DOHH2 (cell line): ENCODE measurements at regions not wholly inside any gene's neighbourhood (a gene's known extent, or its start where the extent isn't known, plus 50 kb on each side); places are given as distances from the start of the nearest gene placed in this dataset.

Experiments used
- EZH2phosphoT487 ChIP-seq: fragments of 200-600 bp; sonication (generic); IDR thresholded peaks from 2 replicates; pipeline ENCODE4 v1.6.1; 2017; ENCODE audit warnings: borderline replicate concordance, mild to moderate bottlenecking, antibody characterized with exemption, low read length, moderate library complexity, mixed read lengths
- TF ChIP-seq, protein P1 (sequence below): fragments of 200-600 bp; sonication (generic); IDR thresholded peaks from one replicate; pipeline ENCODE4 v1.5.1; 2014; ENCODE audit warnings: antibody characterized with exemption, mild to moderate bottlenecking, low read depth, low read length; ENCODE audit not compliant: poor library complexity, severe bottlenecking

GRCh38 chr12:126761420-126761819, 1505.5 kb upstream of the TMEM132C start:
- TF ChIP-seq, protein P1, sequence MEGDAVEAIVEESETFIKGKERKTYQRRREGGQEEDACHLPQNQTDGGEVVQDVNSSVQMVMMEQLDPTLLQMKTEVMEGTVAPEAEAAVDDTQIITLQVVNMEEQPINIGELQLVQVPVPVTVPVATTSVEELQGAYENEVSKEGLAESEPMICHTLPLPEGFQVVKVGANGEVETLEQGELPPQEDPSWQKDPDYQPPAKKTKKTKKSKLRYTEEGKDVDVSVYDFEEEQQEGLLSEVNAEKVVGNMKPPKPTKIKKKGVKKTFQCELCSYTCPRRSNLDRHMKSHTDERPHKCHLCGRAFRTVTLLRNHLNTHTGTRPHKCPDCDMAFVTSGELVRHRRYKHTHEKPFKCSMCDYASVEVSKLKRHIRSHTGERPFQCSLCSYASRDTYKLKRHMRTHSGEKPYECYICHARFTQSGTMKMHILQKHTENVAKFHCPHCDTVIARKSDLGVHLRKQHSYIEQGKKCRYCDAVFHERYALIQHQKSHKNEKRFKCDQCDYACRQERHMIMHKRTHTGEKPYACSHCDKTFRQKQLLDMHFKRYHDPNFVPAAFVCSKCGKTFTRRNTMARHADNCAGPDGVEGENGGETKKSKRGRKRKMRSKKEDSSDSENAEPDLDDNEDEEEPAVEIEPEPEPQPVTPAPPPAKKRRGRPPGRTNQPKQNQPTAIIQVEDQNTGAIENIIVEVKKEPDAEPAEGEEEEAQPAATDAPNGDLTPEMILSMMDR: no peak
- TF ChIP-seq EZH2phosphoT487: no peak
